Esophagus muscularis mucosa (tissue), 4 donors: ENCODE measurements at regions not wholly inside any gene's neighbourhood (a gene's known extent, or its start where the extent isn't known, plus 50 kb on each side); places are given as distances from the start of the nearest gene placed in this dataset.

Source experiments
- DNase-seq: peaks from one replicate; pipeline ENCODE4 v3.0.0-alpha.2; 2017; ENCODE audit errors: extremely low spot score
- H3K27ac ChIP-seq, 4 donors: fragments of 200-600 bp; sonication (generic); replicated peaks in 1 of 4; 1 replicate in 3 of 4; 2 replicates in 1 of 4; pipeline ENCODE4 v1.5.1; 2016 to 2019; ENCODE audit warnings: mild to moderate bottlenecking in 1 of 4
- H3K27me3 ChIP-seq, 4 donors: fragments of 200-600 bp; sonication (generic); one replicate each; pipeline versions ENCODE4 v1.5.1 to v1.6.0; 2016 to 2019
- H3K36me3 ChIP-seq, 4 donors: fragments of 200-600 bp; sonication (generic); one replicate each; pipeline ENCODE4 v1.5.1; 2016 to 2019
- H3K4me1 ChIP-seq, 4 donors: fragments of 200-600 bp; sonication (generic); one replicate each; pipeline ENCODE4 v1.5.1; 2016 to 2019
- H3K4me3 ChIP-seq, 4 donors: fragments of 200-600 bp; sonication (generic); 1 replicate in 2 of 4; 2 replicates in 2 of 4; pipeline ENCODE4 v1.5.1; 2016 to 2019; ENCODE audit warnings: mild to moderate bottlenecking in 4 of 4, moderate library complexity in 1 of 4
- H3K9me3 ChIP-seq, 4 donors: fragments of 200-600 bp; sonication (generic); 1 replicate in 3 of 4; 2 replicates in 1 of 4; pipeline ENCODE4 v1.5.1; 2016 to 2019
- EP300 ChIP-seq: sonication (generic); formaldehyde crosslinking; IDR thresholded peaks from one replicate; pipeline ENCODE4 v1.6.1; 2017; ENCODE audit warnings: antibody characterized with exemption
- POLR2A ChIP-seq: fragments of 450-650 bp; IDR thresholded peaks from one replicate; pipeline ENCODE4 v1.6.1; 2017; ENCODE audit warnings: antibody characterized with exemption, moderate library complexity, mild to moderate bottlenecking, low read depth
- POLR2AphosphoS5 ChIP-seq, 2 donors: sonication (generic); formaldehyde crosslinking; IDR thresholded peaks; one replicate each; pipeline ENCODE4 v1.6.1; 2017; ENCODE audit warnings: antibody characterized with exemption in 2 of 2
- WGBS: methylation state at CpG from one replicate; pipeline ENCODE4 v1.1.5; 2018; 5-methylcytosine and 5-hydroxymethylcytosine counted together
- intact Hi-C: fragments of 100-400 bp; cut with DNase I; formaldehyde crosslinking; loops from one replicate; pipeline ENCODE4 v1.15.1; 2023
- TF ChIP-seq, protein P1 (sequence below), 3 experiments: fragments of 200-600 bp in 2 of 3; fragments of 450-650 bp in 1 of 3; sonication (generic) in 2 of 3; IDR thresholded peaks; one replicate each; pipeline ENCODE4 v1.5.1; 2017 to 2019; ENCODE audit warnings: antibody characterized with exemption in 3 of 3, mild to moderate bottlenecking in 2 of 3, moderate library complexity in 1 of 3

DNA sequence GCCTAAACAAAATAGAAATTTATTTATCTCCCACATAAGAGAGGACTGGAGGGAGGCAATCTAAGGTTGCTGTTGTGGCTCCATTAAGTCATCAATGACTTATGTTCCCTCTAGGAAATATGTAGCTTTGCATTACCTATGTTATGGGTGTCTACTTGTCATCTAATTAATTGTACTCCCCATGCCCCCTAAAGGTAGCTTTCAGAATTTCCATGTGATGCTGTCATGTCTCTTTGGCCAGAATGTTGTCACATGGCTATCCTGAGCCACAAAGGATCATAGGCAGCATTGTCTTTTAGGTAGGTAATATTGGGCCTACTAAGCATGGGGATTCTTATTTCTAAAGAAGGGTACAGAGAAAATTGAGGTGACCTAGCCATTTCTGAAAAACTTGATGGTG lies 935.6 kb upstream of the FANCL start:
- DNase-seq = no peak
- Histone ChIP-seq H3K36me3 (no peaks in the 10 kb centered on the region), H3K4me1 (peaks cover 0 to 12% (median 4%) of the 10 kb centered on the region in 4 donors), H3K9me3 (no peaks in the 10 kb centered on the region), H3K4me3 (no peak overlapping the region), H3K27ac (no peak overlapping the region), H3K27me3 (no peaks in the 10 kb centered on the region)
- no peak for TF ChIP-seq POLR2A
- no peak for TF ChIP-seq EP300
- TF ChIP-seq POLR2AphosphoS5 (IDR thresholded peaks at IDR 0.05) = no peak
- TF ChIP-seq, protein P1, sequence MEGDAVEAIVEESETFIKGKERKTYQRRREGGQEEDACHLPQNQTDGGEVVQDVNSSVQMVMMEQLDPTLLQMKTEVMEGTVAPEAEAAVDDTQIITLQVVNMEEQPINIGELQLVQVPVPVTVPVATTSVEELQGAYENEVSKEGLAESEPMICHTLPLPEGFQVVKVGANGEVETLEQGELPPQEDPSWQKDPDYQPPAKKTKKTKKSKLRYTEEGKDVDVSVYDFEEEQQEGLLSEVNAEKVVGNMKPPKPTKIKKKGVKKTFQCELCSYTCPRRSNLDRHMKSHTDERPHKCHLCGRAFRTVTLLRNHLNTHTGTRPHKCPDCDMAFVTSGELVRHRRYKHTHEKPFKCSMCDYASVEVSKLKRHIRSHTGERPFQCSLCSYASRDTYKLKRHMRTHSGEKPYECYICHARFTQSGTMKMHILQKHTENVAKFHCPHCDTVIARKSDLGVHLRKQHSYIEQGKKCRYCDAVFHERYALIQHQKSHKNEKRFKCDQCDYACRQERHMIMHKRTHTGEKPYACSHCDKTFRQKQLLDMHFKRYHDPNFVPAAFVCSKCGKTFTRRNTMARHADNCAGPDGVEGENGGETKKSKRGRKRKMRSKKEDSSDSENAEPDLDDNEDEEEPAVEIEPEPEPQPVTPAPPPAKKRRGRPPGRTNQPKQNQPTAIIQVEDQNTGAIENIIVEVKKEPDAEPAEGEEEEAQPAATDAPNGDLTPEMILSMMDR (IDR thresholded peaks at IDR 0.05) = no peak
- intact Hi-C loops = no loop called here

DNA sequence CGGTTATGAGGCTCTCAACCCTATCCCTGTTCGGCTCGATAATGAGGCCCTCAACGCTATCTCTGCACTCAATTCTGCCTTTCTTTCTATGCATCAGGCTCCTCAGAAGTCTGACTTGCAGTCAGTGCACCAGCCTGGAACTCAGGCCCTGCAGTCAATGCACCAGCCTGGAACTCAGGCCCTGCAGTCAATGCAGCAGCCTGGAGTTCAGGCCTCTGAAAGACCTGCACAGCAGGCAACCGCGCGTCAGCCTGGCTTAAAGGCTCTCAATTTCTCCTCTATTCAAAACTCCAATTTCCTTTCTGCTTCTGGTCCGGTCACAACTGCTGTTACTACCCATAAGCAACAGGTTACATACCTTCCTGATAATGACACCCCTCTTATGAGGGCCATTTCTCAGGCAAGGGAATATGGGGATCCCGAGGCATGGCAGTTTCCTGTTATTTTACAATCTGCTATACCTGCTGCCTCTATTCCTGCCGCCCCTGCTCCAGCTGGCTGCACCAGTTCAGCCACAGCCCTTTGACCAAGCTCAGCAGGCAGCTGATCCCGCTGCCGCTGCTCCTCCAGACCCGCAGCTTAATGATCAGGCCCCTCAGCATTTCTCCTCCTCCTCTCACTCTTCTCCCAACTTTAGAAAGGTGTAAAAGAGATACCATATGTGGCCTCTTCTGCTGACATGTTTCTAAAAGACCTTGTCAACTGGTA lies 933.6 kb upstream of the FANCL start:
- Histone ChIP-seq H3K4me3 (no peak overlapping the region), H3K27me3 (no peaks in the 10 kb centered on the region), H3K36me3 (no peaks in the 10 kb centered on the region), H3K27ac (no peak overlapping the region), H3K9me3 (no peaks in the 10 kb centered on the region), H3K4me1 (peaks cover 0 to under 1% (median 0%) of the 10 kb centered on the region in 4 donors)
- TF ChIP-seq POLR2AphosphoS5 (IDR thresholded peaks at IDR 0.05) = no peak
- TF ChIP-seq, protein P1 (IDR thresholded peaks at IDR 0.05) = no peak
- no peak for TF ChIP-seq EP300
- no peak for TF ChIP-seq POLR2A
- DNase-seq = no peak
- 91% methylated on average over 12 of the region's 13 CpGs for WGBS
- intact Hi-C loops = no loop called here

DNA sequence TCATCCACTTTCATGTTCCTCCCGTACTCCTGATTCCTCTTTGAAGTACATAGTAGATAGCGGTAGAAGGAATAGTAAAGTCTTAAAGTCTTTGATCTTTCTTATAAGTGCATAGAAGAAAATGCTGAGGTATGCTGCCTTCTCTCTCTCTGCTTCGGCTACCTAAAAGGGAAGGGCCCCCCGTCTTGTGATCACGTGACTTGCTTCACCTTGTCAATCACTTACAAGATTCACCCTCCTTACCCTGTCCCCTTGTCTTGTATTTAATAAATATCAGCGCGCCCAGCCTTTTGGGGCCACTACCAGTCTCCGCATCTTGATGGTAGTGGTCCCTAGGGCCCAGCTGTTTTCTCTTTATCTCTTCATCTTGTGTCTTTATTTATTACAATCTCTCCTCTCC lies 932.2 kb upstream of the FANCL start:
- no peak for TF ChIP-seq POLR2A
- no peak for TF ChIP-seq POLR2AphosphoS5 (IDR thresholded peaks at IDR 0.05)
- TF ChIP-seq, protein P1 (IDR thresholded peaks at IDR 0.05) = no peak
- no peak for TF ChIP-seq EP300
- H3K9me3 ChIP-seq = no peaks in the 10 kb centered on the region
- no peaks in the 10 kb centered on the region for H3K36me3 ChIP-seq
- no peak for DNase-seq
- intact Hi-C loops = no loop called here
- 96% methylated on average over 8 of the region's 8 CpGs for WGBS
- H3K4me3 ChIP-seq = no peak overlapping the region
- no peaks in the 10 kb centered on the region for H3K4me1 ChIP-seq
- no peaks in the 10 kb centered on the region for H3K27me3 ChIP-seq
- no peak overlapping the region for H3K27ac ChIP-seq

DNA sequence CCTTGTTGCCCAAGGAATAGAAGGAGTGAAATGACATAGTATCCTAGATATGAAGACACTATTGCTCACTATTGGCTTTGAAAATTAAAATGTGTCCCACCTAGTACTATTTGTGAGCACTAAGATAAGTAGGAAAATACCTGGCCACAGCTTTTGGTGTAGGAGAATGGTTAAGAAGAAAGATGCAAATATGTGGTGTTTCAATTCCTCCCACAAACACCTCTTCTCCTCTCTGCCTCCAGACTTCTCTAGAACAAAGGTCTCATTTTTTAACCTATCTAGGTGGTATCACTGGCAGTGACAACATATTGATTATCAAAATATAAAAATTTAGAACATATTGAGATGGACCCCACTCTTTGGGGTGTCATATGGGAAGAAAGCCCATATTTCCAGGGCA lies 929.9 kb upstream of the FANCL start:
- no peak for DNase-seq
- no peak for TF ChIP-seq EP300
- TF ChIP-seq POLR2AphosphoS5 (IDR thresholded peaks at IDR 0.05) = no peak
- TF ChIP-seq, protein P1 (IDR thresholded peaks at IDR 0.05) = no peak
- Histone ChIP-seq H3K27me3 (no peaks in the 10 kb centered on the region), H3K4me3 (no peak overlapping the region), H3K9me3 (no peaks in the 10 kb centered on the region), H3K36me3 (no peaks in the 10 kb centered on the region), H3K27ac (no peak overlapping the region), H3K4me1 (no peaks in the 10 kb centered on the region)
- intact Hi-C loops = no loop called here

DNA sequence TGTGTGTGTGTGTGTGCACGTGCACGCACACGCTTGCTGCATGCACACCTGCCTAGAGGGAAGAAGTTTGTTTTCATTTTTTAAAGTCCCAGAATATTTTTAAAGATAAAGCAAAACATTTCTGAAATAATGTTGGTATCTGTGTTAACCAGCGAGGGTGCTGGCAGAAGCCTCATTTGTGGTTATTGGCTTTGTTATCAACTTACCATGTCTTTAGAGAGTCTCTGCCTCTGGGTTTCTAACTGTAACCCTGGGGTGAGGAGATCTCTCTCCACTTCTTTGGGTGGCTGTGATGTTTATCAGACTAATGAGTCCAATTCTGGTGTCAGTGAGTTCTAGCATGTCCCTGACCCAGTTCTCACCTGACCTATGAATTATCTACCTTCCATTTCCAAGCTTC lies 927.6 kb upstream of the FANCL start:
- TF ChIP-seq, protein P1 (IDR thresholded peaks at IDR 0.05) = no peak
- no peak for TF ChIP-seq POLR2AphosphoS5 (IDR thresholded peaks at IDR 0.05)
- no peak for TF ChIP-seq EP300
- TF ChIP-seq POLR2A = no peak
- intact Hi-C loops = no loop called here
- H3K9me3 ChIP-seq = no peaks in the 10 kb centered on the region
- no peaks in the 10 kb centered on the region for H3K36me3 ChIP-seq
- H3K4me1 ChIP-seq = no peaks in the 10 kb centered on the region
- WGBS = 88% methylated on average over 4 of the region's 4 CpGs
- DNase-seq = no peak
- H3K4me3 ChIP-seq = no peak overlapping the region
- no peak overlapping the region for H3K27ac ChIP-seq
- H3K27me3 ChIP-seq = no peaks in the 10 kb centered on the region
